ENCODE measurements at regions not wholly inside any gene's neighbourhood (a gene's known extent, or its start where the extent isn't known, plus 50 kb on each side); places are given as distances from the start of the nearest gene placed in this dataset.

DNA sequence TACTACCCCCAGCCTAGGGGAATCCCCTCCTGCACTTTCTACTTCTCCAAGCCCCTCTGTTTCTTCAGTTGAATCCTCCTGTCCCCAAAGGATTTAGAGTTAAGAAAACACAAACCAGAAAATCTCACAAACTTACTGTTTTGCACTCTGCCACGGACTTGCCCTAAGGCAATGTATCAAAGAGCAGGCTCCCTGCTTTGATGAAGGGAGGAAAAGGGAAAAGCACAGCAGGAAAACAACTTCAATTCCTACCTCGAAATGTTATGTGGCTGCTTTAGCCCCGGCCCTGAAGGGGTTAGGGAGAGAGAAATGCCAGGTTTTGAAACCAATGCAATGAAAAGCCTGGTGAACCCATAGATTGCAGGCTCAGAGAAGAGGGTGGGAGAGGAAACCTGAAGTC, 254.7 kb downstream of the MAN2A1 start:
- DNase-seq (ENCODE audit: extremely low read depth, low read depth, low spot score): no peak

DNA sequence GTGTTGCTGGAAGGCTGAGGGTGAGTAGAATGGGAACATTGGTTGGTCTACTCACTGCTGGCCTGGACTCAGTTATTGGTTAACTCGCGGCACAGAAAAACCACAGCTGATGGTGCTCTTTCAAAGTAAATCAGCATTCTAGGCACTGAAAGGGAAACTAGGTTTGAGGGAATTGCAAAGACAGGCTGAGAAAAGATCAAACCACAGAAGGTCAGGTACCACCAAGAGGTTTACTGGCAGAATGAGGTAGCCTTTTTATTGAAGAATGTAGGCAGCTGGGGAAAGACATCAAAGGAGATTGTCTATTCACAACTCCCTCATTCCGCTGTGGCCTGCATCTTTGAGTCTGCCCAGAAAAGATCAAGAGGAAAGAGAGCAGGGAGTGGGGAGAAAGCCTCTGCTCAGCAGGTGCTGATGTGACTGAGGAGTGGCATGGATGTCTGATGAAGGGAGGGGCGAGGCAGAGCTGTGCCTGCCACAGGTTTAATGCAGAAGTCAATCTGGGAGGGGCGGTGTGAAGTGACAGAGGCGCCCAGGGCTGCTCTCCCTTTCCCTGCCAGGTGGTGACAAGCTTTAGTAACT, 255.5 kb downstream of the MAN2A1 start:
- DNase-seq (ENCODE audit: extremely low read depth, low read depth, low spot score): no peak

DNA sequence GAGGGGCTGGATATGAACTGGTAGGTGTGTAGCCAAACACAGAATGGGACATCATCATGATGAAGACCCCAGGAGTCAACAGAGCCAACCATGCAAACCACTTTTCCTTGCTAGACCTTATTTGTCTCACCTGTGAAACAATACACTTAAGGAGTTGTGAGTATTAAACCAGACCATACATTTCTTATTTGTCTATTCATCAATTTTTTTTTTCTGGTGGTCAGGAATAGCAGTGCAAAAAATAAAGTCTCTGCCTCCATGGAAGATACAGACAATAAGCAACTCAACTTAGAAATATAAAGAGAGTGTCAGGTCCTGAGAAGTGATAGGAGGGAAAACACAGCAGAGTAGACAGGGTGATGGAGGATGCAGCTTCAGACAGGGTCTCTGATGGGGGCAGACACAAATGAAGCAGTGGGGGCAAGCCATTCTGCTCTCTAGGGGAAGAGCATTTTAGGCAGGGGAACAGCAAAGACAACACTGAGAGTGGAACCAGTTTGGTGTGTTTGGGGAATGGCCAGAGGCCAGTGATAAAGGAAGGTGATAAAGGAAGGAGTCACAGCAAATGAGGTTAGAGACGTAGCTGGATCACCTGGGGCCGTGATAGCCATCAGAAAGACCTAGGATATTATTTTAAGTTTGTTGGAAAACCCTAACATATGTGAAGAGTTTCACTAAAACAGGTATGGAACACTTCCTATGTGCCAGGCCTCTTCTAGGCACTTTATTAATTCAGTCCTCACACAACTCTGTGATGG, 256.2 kb downstream of the MAN2A1 start:
- no peak for DNase-seq (ENCODE audit: extremely low read depth, low read depth, low spot score)

DNA sequence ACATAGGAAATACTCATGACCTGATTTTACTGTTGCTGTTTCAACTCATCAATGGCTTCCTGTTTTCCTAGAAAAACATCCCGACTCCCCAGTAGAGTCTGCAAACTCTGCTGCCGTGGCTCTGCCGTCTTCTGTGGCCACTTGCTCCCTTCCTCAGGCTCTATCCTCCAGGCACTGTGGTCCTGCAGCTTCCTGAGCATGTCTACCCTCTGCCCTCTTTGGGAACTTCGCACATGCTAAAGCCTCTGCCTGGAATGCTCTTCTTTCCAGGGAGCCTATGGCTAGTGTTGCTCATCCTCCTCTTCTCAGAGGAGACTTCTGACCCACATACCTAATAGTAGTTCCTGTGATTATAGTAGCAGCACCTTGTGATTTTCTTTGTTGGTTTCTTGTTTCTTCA, 256.9 kb downstream of the MAN2A1 start:
- DNase-seq (ENCODE audit: extremely low read depth, low read depth, low spot score): no peak

DNA sequence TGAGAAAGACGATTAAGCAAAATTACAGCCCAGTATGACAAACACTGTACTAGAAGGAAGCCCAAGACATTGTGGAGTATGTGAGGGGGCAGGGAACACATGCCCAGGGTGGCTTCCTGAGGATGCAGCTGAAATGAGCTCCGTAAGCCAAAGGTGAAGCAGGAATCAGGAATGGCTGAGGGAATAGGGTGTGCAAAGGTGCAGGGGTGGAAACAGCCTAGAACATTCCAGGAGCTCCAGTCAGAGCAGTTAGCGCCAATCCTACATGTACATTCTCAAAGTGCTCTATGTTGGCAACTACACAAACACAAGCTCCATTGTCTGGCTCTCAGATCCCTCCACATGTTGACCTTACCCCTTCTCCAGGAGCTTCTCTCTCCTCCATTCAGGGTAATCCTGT, 257.9 kb downstream of the MAN2A1 start:
- no peak for DNase-seq (ENCODE audit: extremely low read depth, low read depth, low spot score)

DNA sequence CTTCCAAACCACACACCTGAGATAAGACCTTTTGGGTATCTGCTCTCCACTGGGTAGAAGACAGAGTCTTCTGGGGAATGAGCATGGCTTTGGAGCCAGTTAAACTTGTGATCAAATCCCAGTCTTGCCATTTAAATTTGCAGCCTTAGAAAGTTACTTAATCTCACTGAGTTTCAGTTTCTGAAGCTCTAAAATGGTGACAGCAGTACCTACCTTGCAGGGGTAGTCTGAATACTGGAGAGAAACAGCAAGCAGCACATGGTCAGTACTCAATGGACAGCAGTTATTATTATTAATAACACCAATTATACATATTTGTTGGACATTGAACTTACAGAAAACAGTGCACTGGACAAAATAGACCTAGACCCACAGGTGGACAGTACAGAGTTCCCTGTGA, 260.9 kb downstream of the MAN2A1 start:
- no peak for DNase-seq (ENCODE audit: extremely low read depth, low read depth, low spot score)

DNA sequence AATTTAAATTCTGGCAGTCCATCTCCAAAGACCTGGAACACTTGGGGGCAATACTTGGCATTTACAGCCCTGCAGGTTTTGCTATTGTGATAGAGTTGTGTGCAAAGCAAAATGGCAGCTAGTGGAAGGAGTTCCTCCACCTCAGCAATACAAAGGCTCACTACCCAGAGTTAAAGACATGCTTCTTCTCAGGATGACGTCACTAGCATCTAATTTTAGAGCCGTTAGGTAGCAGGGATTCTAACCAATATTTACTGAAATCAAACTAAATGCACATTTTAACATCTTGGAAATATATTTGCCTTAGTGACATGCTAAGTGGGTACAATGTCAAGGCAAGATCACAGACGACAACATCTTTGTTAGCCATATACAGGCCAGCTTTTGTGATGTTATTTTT, 261.6 kb downstream of the MAN2A1 start:
- no peak for DNase-seq (ENCODE audit: extremely low read depth, low read depth, low spot score)

DNA sequence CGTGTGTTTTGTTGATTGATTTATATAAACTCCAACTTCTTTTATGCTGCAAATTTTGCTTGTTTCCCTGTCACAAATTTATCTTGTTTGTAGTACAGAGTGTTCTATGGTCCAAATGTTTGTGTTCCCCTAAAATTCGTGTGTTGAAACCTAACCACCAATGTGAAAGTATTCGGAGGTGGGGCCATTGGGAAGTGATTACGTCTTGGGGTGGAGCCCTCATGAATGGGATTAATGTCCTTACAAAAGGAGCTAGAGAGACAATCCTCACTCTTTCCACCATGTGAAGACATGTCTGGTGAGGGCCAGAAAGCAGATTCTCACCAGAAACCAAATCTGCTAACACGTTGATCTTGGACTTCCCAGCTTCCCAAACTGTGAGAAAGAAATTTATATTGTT, 262.0 kb downstream of the MAN2A1 start:
- no peak for DNase-seq (ENCODE audit: extremely low read depth, low read depth, low spot score)

DNA sequence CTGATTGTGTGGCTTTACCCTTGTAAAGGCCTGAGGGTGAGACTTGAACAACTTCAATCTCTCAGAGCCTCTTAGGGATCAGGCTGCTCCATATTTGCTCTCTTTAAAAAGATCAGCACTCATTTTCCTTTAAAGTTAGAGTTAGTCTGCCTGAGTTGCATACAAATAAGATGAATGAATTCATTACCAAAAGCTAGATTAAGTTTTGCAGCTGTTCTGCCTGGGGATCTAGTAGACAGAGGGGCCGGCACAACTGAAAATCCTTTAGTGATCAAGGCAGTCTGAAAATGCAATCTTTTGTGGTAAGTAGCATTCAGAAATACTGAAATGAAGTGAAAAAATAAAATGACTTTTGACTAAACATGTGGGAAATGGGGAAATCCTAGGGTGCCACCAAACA, 264.0 kb downstream of the MAN2A1 start:
- DNase-seq (ENCODE audit: extremely low read depth, low read depth, low spot score): no peak

DNA sequence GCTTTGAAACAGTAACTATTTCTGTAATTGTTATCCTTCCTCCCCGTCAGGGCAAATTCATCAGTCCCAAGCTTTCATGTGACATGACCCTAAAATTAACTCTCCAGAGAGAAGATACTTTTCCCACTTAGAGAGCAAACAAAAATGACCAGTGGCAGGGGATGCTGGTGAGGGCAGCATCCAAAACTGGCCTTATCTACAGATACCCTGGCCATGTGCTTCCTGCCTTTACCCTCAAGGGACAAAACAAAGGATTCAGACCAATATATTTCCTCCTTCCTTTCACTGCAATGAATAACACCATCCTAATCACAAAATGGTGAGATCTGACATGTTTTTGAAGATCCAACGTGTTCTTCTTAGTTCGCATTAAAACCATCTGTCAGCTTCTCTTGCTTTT, 267.2 kb downstream of the MAN2A1 start:
- no peak for DNase-seq (ENCODE audit: extremely low read depth, low read depth, low spot score)

DNA sequence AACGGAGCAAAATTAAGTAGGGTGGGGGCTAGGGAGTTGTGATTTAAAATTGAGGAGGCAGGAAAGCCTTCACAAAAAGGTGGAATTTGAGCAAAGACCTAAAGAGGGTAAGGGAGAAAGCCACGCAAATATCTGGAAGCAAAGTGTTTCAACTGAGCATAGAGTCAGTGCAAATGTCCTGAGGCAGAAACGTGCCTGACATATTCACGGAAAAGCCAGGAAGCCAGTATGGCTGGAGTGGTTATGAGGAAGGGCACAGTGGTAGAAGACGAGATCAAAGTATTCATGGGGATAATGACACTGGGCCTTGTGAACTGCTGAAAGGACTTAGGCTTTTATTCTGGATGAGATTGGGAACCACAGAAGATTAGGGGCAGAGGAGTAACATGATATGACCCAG, 268.4 kb downstream of the MAN2A1 start:
- DNase-seq (ENCODE audit: extremely low read depth, low read depth, low spot score): no peak

DNA sequence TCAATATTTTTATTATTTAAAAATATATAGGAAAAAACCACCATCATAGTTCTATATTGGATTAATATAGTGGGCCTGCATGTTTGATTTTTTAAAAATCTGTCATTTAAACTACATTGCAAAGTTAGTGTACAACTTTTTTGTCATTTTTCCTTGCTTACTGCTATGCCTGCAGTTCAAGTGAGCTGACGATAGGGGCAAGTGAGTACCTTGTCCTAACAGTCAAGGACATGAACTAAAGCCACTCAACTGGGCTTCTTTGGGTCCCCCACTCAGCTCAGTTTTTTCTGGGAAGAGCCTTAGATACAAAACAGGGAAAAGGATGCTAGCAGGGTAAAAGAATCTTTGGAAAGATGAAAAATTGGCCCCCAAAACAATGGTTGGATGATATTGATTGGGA, 269.9 kb downstream of the MAN2A1 start:
- no peak for DNase-seq (ENCODE audit: extremely low read depth, low read depth, low spot score)

DNA sequence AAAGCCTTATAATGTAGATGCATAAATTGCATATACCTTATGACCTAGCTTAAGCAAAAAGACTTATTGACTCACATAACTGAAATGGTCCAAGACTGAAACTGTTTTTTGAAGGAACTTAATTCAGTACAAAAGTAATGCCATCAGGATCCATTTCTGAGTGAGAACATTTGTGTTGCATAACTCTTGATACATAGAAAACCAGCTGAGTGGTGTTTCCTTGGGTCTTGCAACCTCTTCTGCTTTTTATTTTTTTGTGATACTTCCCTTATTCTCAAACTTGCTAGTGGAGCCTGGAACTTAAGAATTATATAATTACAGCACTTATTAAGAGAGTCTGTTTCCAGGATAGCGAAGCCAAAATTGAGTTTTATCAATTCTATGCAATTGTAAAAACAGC, 272.0 kb downstream of the MAN2A1 start:
- no peak for DNase-seq (ENCODE audit: extremely low read depth, low read depth, low spot score)

DNA sequence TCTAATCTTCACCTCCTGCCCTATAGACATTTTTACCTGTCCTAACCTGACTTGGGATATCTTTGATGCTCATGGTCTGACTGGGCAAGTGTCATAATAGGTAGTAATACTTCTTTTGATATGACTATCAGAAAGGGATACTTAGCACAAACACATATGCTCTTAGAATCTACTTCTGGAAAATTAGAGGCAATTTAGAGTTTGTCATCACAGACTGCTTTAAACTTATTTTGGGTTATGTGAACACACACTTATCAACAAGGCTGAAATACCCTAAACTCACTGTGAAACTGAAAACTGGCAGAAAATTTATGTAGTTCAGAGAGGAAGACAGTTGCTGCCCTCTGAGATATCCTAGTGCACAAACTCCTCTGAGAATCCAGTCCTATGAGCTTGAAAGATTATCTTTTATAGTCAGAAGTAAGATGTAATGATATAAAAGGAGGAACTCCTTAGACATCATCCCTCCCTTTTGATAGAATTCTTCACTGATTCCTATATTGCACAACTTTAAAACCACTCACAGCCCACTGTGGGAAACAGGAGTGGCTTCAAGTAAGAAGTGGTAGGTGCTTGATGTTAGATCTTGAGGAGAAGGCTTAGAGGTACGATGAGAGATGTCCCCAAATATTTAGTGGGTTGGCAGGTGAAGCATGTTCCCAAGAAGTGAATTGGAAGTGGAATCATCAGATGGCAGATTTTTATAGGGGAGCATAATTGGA, 273.3 kb downstream of the MAN2A1 start:
- DNase-seq (ENCODE audit: extremely low read depth, low read depth, low spot score): no peak

DNA sequence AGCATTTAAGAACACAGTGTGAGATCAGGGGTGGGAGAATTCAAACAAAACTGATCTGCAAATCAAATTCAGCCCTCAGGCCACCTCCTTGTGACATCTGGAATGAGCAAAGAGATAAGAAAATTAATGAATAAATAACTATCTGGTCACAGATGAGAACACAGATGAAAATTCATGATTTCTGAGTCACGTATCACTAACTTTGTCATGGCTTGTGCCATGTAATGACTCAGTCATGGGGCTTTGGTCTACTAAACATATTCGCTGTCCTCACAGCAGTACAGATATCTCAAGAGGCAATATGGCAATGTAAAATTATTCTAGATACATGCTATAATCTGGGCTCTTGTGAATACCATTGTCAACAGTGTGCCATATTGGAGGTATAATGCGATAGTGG, 274.4 kb downstream of the MAN2A1 start:
- no peak for DNase-seq (ENCODE audit: extremely low read depth, low read depth, low spot score)

DNA sequence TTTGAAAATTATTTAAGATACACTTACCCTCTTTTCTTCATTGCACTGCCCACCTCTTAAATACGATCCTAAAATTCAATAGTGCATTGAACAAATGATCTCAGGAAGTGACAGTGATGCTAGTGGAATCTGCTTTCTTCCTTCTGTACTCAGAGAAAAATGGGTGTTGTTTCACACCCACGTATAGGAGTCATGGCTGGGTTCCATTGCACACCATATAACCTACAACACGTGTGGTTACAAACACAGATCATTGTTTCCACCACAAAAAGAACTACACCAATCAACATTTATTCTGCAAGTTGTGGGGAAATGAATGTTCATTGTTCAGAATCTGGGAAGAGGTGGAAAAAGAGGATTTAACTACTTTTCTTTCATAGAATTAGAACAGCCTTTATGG, 275.9 kb downstream of the MAN2A1 start:
- no peak for DNase-seq (ENCODE audit: extremely low read depth, low read depth, low spot score)

DNA sequence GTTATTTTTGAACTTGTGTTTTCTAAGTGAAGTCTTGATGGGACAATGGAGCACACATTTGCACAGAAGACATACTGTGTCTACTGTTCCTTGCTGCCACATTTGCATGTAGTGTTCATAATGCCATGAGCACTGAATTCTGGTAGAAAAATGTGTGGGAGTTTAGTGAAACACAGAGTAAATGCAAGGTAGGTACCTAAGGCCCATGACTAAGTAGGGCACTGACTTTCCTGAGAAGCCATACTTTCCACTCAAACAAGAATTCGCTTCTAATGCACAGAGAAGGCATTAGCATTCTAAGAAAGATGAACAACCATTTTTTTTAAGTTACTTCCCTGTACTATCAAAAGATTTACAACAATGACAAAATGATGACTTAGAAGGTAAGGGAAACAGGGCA, 282.2 kb downstream of the MAN2A1 start:
- no peak for DNase-seq (ENCODE audit: extremely low read depth, low read depth, low spot score)

DNA sequence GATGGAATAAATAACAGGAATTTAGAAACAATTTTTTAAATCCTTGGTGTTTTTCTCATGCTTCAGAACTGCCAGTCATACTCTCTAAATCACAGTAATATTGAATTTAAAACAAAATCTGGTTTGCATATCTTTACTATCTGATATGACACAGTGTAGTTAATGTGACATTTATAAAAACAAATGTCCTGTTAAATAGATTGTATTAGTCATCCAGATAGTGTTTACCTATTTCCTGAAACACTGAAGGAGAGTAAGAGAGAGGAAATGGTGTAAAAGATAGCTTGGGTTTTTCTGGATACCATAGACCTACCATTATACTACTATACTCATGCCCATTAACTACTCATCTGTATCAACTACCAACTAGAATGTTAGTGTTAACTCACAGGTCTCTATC, 292.3 kb downstream of the MAN2A1 start:
- no peak for DNase-seq (ENCODE audit: extremely low read depth, low read depth, low spot score)

DNA sequence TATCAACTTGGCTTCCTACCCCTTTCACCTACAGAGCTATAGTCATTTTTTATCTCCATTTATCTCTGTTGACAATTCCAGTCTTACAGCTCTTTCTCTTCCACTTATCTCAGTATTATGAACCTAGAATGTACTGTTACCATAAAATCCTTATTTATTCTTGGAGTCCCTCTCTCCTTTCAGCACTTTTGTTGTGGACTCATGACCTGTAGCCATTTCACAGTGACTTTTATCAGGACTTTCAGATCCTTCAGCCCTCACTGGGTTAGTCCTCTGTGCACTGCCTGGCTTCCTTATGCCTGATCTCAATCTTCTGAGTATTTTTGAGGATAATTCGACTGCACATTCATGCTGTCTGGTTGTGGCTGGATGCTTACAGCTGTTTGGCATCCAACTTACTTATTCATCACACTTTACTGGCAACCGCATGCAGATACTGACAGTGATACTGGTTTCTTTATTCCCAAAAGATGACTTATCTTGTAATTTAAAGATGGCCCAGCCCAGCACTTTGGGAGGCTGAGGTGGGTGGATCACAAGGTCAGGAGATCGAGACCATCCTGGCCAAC, 293.3 kb downstream of the MAN2A1 start:
- no peak for DNase-seq (ENCODE audit: extremely low read depth, low read depth, low spot score)

DNA sequence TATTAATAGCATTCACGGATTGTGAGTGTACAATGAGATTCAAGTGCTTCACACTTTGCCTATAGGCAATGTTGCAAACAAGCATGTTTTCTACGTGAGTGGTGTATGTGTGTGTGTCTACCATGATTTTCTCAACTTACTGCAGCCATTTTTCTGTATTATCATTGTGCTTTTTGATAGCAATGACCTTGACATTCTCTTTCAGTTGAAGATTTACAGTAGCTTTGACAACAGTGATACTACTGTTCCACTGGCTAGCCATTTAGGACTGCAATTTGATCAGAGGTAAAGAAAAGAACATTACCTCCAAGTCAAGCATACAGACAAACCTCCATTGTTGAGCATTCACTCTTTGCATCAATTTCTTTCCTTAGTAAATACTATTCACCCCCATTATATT, 297.0 kb downstream of the MAN2A1 start:
- DNase-seq (ENCODE audit: extremely low read depth, low read depth, low spot score): no peak

DNA sequence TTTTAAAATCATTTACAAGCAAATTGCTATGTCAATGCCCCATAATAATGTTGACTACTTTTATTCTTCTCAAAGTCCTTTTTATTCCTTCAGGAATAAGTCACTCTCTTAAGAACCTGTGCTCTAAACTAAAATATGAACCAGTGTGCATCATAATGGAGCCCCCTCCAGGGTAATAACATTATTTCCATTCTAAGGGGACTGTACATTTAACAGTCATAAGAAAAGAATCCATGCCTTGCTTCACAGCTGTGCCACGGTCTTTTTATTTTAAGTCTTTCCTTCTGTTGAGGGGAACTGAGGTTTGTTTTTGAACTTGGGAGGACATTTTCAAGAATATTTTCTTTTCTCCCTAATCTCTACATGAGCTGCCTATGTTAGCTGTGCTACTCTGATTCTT, 297.6 kb downstream of the MAN2A1 start:
- DNase-seq (ENCODE audit: extremely low read depth, low read depth, low spot score): no peak

DNA sequence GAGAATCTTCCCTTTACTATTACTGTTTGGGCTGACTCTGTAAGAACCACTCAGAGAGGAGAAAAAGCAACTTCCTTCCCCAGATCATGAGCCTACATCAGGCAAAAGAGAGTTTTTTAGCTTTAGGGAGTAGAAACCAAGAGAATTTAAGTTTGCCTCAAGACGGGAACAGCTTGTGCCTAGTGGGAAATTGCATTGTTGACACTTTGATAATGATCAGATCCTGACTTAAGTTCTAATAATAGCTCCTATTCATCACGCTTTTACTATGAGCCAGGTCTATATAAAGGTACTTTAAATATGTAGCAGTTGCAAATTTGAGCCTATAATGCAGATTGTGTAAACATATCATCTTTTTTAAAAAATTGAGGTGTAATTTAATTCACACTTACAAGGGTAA, 298.2 kb downstream of the MAN2A1 start:
- DNase-seq (ENCODE audit: extremely low read depth, low read depth, low spot score): no peak

Data from glomerular endothelial cell (primary cell).